ENCODE measurements at regions not wholly inside any gene's neighbourhood (a gene's known extent, or its start where the extent isn't known, plus 50 kb on each side); places are given as distances from the start of the nearest gene placed in this dataset.
A peak's percentile ranks its signal among the peaks of the same experiment; 100 is the strongest.

GRCh38 chr1:115467196-115467595, 129.1 kb upstream of the NGF start:
- H3F3A ChIP-seq (ENCODE audit: low read depth), result no peaks in the 10 kb centered on the region
- H3K27ac ChIP-seq, result no peak overlapping the region
- no peaks in the 10 kb centered on the region for H3K9me3 ChIP-seq (ENCODE audit: low read depth)
- no peak overlapping the region for H3K4me3 ChIP-seq
- H3K4me2 ChIP-seq, result no peak overlapping the region
- DNase-seq (ENCODE audit: low spot score), result peak; percentile 4
- TF ChIP-seq EZH2 (IDR thresholded peaks at IDR 0.05) (no peak), EZH2phosphoT487 (IDR thresholded peaks at IDR 0.05) (peak; percentile 77)
- no peaks in the 10 kb centered on the region for H3K36me3 ChIP-seq
- Mint-ChIP-seq H3K27ac (no peak overlapping the region), H3K27me3 (ENCODE audit: insufficient read depth, low read depth) (peaks cover 7% of the 10 kb centered on the region), H3K9me3 (no peaks in the 10 kb centered on the region), H3K4me1 (peaks cover 9% of the 10 kb centered on the region), H3K36me3 (no peaks in the 10 kb centered on the region), H3K4me3 (no peak overlapping the region)
- no peaks in the 10 kb centered on the region for H3K79me2 ChIP-seq (ENCODE audit: low read depth)
- peaks cover 5% of the 10 kb centered on the region for H3K4me1 ChIP-seq
- no peak overlapping the region for H3K9ac ChIP-seq
- no peak overlapping the region for H2AFZ ChIP-seq (replicated peaks)
- H3K27me3 ChIP-seq, result no peaks in the 10 kb centered on the region
- no peaks in the 10 kb centered on the region for H4K20me1 ChIP-seq (ENCODE audit: low read depth)

DNA sequence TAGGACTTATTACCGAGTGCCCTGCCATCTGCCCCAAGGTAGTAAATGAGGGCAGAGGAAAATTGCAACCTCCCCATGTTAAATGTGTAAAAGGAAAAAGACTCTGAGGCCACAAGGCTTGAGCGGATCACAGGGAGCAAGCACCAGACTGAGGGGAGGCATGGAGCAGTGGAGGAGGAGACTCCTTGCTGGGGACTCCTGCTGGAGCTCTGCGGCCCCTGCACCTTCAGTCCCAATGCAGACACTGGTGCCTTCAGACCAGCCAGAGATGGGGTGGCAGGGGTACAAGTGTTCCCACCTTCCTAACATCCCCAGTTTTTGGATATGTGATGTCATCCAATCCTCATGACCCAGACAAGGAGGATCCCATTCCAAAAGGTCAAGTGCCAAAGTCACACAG, 128.4 kb upstream of the NGF start:
- Mint-ChIP-seq H3K36me3 (no peaks in the 10 kb centered on the region), H3K9me3 (no peaks in the 10 kb centered on the region), H3K27me3 (ENCODE audit: insufficient read depth, low read depth) (peaks cover 5% of the 10 kb centered on the region), H3K4me1 (peaks cover 9% of the 10 kb centered on the region), H3K4me3 (no peak overlapping the region), H3K27ac (no peak overlapping the region)
- peak; percentile 11 for DNase-seq (ENCODE audit: low spot score)
- Histone ChIP-seq H3K9ac (no peak overlapping the region), H3K4me3 (no peak overlapping the region), H3K4me2 (no peak overlapping the region), H3K4me1 (peaks cover 5% of the 10 kb centered on the region), H3K36me3 (no peaks in the 10 kb centered on the region), H3K27me3 (no peaks in the 10 kb centered on the region), H3K27ac (no peak overlapping the region), H3K79me2 (ENCODE audit: low read depth) (no peaks in the 10 kb centered on the region), H3K9me3 (ENCODE audit: low read depth) (no peaks in the 10 kb centered on the region), H3F3A (ENCODE audit: low read depth) (no peaks in the 10 kb centered on the region), H2AFZ (replicated peaks) (no peak overlapping the region), H4K20me1 (ENCODE audit: low read depth) (no peaks in the 10 kb centered on the region)
- no peak for TF ChIP-seq EZH2phosphoT487 (IDR thresholded peaks at IDR 0.05)

GRCh38 chr1:115465802-115466363, 127.8 kb upstream of the NGF start:
- Histone ChIP-seq H4K20me1 (ENCODE audit: low read depth) (no peaks in the 10 kb centered on the region), H3K4me3 (no peak overlapping the region), H3K4me1 (peaks cover 5% of the 10 kb centered on the region), H3K36me3 (no peaks in the 10 kb centered on the region), H3F3A (ENCODE audit: low read depth) (no peaks in the 10 kb centered on the region), H3K9ac (no peak overlapping the region), H3K9me3 (ENCODE audit: low read depth) (no peaks in the 10 kb centered on the region), H3K4me2 (no peak overlapping the region), H3K79me2 (ENCODE audit: low read depth) (no peaks in the 10 kb centered on the region), H3K27me3 (no peaks in the 10 kb centered on the region), H2AFZ (replicated peaks) (no peak overlapping the region), H3K27ac (no peak overlapping the region)
- DNase-seq (ENCODE audit: low spot score), result no peak
- TF ChIP-seq CTCF (IDR thresholded peaks at IDR 0.05) (no peak), EZH2 (IDR thresholded peaks at IDR 0.05) (no peak), EZH2phosphoT487 (IDR thresholded peaks at IDR 0.05) (no peak)
- no peak overlapping the region for H3K27ac Mint-ChIP-seq
- H3K27me3 Mint-ChIP-seq (ENCODE audit: insufficient read depth, low read depth), result peaks cover 5% of the 10 kb centered on the region
- no peaks in the 10 kb centered on the region for H3K9me3 Mint-ChIP-seq
- H3K4me3 Mint-ChIP-seq, result no peak overlapping the region
- H3K36me3 Mint-ChIP-seq, result no peaks in the 10 kb centered on the region
- peaks cover 9% of the 10 kb centered on the region for H3K4me1 Mint-ChIP-seq

DNA sequence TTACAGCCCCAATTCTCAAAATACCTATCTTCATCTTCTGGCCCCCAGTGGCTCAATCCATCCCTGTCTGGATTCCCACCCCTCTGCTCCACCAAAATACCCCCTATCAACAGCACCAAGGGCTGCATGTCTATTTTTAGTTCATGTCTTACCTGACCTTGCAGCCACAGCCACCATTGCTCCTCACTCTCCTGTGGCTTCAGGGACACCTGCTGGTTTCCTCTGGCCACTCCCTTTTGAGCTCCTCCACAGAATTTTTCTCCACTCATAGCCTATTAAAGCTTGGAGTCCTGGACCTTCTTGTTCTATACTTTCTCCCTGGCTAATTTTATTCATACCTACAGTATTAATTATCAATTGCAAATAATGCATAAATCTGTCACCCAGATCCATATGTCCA, 125.3 kb upstream of the NGF start:
- H3K27ac ChIP-seq, result no peak overlapping the region
- H3K4me3 Mint-ChIP-seq, result no peak overlapping the region
- no peaks in the 10 kb centered on the region for H4K20me1 ChIP-seq (ENCODE audit: low read depth)
- H3K4me2 ChIP-seq, result no peak overlapping the region
- no peaks in the 10 kb centered on the region for H3F3A ChIP-seq (ENCODE audit: low read depth)
- no peaks in the 10 kb centered on the region for H3K27me3 ChIP-seq
- no peaks in the 10 kb centered on the region for H3K36me3 Mint-ChIP-seq
- DNase-seq (ENCODE audit: low spot score), result no peak
- H3K36me3 ChIP-seq, result no peaks in the 10 kb centered on the region
- TF ChIP-seq CTCF (IDR thresholded peaks at IDR 0.05) (no peak), EZH2phosphoT487 (IDR thresholded peaks at IDR 0.05) (no peak), EZH2 (IDR thresholded peaks at IDR 0.05) (no peak)
- H3K79me2 ChIP-seq (ENCODE audit: low read depth), result no peaks in the 10 kb centered on the region
- H3K9me3 ChIP-seq (ENCODE audit: low read depth), result no peaks in the 10 kb centered on the region
- H3K27me3 Mint-ChIP-seq (ENCODE audit: insufficient read depth, low read depth), result peaks cover 2% of the 10 kb centered on the region
- no peak overlapping the region for H3K4me3 ChIP-seq
- H2AFZ ChIP-seq (replicated peaks), result no peak overlapping the region
- no peak overlapping the region for H3K9ac ChIP-seq
- H3K4me1 Mint-ChIP-seq, result peaks cover 9% of the 10 kb centered on the region
- H3K4me1 ChIP-seq, result peaks cover 5% of the 10 kb centered on the region
- H3K9me3 Mint-ChIP-seq, result no peaks in the 10 kb centered on the region
- H3K27ac Mint-ChIP-seq, result no peak overlapping the region
